PC-3 (cell line): ENCODE measurements at regions not wholly inside any gene's neighbourhood (a gene's known extent, or its start where the extent isn't known, plus 50 kb on each side); places are given as distances from the start of the nearest gene placed in this dataset.

Experiments
- ATAC-seq: fragments of 200-7000 bp; cut with Tn5 transposase; 2 replicates; pipeline ENCODE4 v1.9.1; 2020; ENCODE audit warnings: mild to moderate bottlenecking, moderate library complexity
- BruUV-seq: library from RNA; stranded (reverse); fragments of 400-500 nt; replicated peaks from 2 replicates; lab custom pipeline; 2021; lab: Mats Ljungman, UMichigan
- CTCF ChIA-PET: fragments of 300-600 bp; sonication (Branson Sonifier 250); formaldehyde crosslinking; loops from one replicate; lab custom pipeline; 2022; ENCODE audit warnings: antibody characterized with exemption; lab: Charles Lee
- POLR2A ChIA-PET: fragments of 300-600 bp; sonication (Branson Sonifier 250); formaldehyde crosslinking; loops from one replicate; lab custom pipeline; 2022; ENCODE audit warnings: antibody characterized with exemption; ENCODE audit not compliant: unreplicated experiment; lab: Charles Lee
- DNase-seq: peaks from one replicate; pipeline ENCODE4 v3.0.0-alpha.2; 2015
- H2AFZ ChIP-seq: fragments of 300-600 bp; sonication (generic); 2 replicates; pipeline ENCODE4 v1.6.0; 2016; ENCODE audit warnings: antibody characterized with exemption, low read length
- H3F3A ChIP-seq: fragments of 300-600 bp; sonication (generic); one replicate; pipeline ENCODE4 v1.6.0; 2017; ENCODE audit warnings: antibody characterized with exemption, low read length, control low read depth, mild to moderate bottlenecking; ENCODE audit not compliant: unreplicated experiment
- H3K27ac ChIP-seq: fragments of 300-600 bp; sonication (generic); 2 replicates; pipeline ENCODE4 v1.5.1; 2016; ENCODE audit warnings: mild to moderate bottlenecking, low read length
- H3K27me3 ChIP-seq: fragments of 300-600 bp; sonication (generic); 2 replicates; pipeline ENCODE4 v1.6.1; 2016; ENCODE audit warnings: low read length, mixed read lengths
- H3K36me3 ChIP-seq: fragments of 300-600 bp; sonication (generic); 2 replicates; pipeline ENCODE4 v1.6.1; 2016; ENCODE audit warnings: low read depth, mixed run types, low read length, mixed read lengths
- H3K4me1 ChIP-seq: fragments of 300-600 bp; sonication (generic); 2 replicates; pipeline ENCODE4 v1.5.1; 2016; ENCODE audit warnings: low read length; ENCODE audit not compliant: insufficient read depth
- H3K4me2 ChIP-seq: fragments of 300-600 bp; sonication (generic); 2 replicates; pipeline ENCODE4 v1.6.0; 2016; ENCODE audit warnings: low read length
- H3K4me3 ChIP-seq: fragments of 300-600 bp; sonication (generic); 2 replicates; pipeline ENCODE4 v1.5.1; 2016; ENCODE audit warnings: mild to moderate bottlenecking, low read length, mixed read lengths
- H3K79me2 ChIP-seq: fragments of 300-600 bp; sonication (generic); 2 replicates; pipeline ENCODE4 v1.6.1; 2017; ENCODE audit warnings: low read length, mixed read lengths
- H3K9ac ChIP-seq: fragments of 300-600 bp; sonication (generic); 2 replicates; pipeline ENCODE4 v1.6.0; 2016; ENCODE audit warnings: mild to moderate bottlenecking, low read length
- H3K9me2 ChIP-seq: fragments of 300-600 bp; sonication (generic); replicated peaks from 2 replicates; pipeline ENCODE4 v1.6.1; 2016; ENCODE audit warnings: mixed run types, low read length, mixed read lengths
- H3K9me3 ChIP-seq: fragments of 300-600 bp; sonication (generic); 2 replicates; pipeline ENCODE4 v1.6.1; 2016; ENCODE audit warnings: low read length, mixed read lengths
- H4K20me1 ChIP-seq: fragments of 300-600 bp; sonication (generic); 2 replicates; pipeline ENCODE4 v1.6.1; 2016; ENCODE audit warnings: low read length, mixed read lengths
- CTCF ChIP-seq: fragments of 300-600 bp; sonication (generic); conservative IDR thresholded peaks from 2 replicates; pipeline ENCODE4 v1.5.1; 2017; ENCODE audit warnings: antibody characterized with exemption, low read depth, mild to moderate bottlenecking, low read length
- EZH2 ChIP-seq: fragments of 300-600 bp; sonication (generic); IDR thresholded peaks from one replicate; pipeline ENCODE4 v1.6.1; 2017; ENCODE audit warnings: antibody characterized with exemption, mild to moderate bottlenecking, low read length; ENCODE audit not compliant: unreplicated experiment
- EZH2phosphoT487 ChIP-seq: fragments of 300-600 bp; sonication (generic); IDR thresholded peaks from 2 replicates; pipeline ENCODE4 v1.6.1; 2018; ENCODE audit warnings: mild to moderate bottlenecking, antibody characterized with exemption, low read length, borderline replicate concordance
- intact Hi-C: fragments of 100-400 bp; cut with micrococcal nuclease; formaldehyde crosslinking; loops from 2 replicates; pipeline ENCODE4 v1.9.0; 2023

GRCh38 chr9:96115836-96116235, 186.1 kb downstream of the HSD17B3 start:
- TF ChIP-seq EZH2 (no peak), CTCF (no peak), EZH2phosphoT487 (no peak)
- POLR2A ChIA-PET, result no interaction called here
- CTCF ChIA-PET, result no interaction called here
- Histone ChIP-seq H3K79me2 (no peaks in the 10 kb centered on the region), H3K27ac (no peak overlapping the region), H4K20me1 (no peaks in the 10 kb centered on the region), H3K4me1 (no peaks in the 10 kb centered on the region), H3K27me3 (no peaks in the 10 kb centered on the region), H3F3A (no peaks in the 10 kb centered on the region), H3K36me3 (no peaks in the 10 kb centered on the region), H3K9ac (no peak overlapping the region), H3K9me2 (no peaks in the 10 kb centered on the region), H3K4me3 (no peak overlapping the region), H3K4me2 (no peak overlapping the region), H2AFZ (no peak overlapping the region), H3K9me3 (no peaks in the 10 kb centered on the region)
- no TSS peak for BruUV-seq
- ATAC-seq (no peak), DNase-seq (no peak)
- intact Hi-C loops, result no loop called here

- no peak for DNase-seq
- H3K4me3 ChIP-seq, result no peak overlapping the region
These were observed 188.9 kb downstream of the HSD17B3 start for GRCh38 chr9:96113032-96113431.

More at GRCh38 chr9:96113032-96113431, 188.9 kb downstream of the HSD17B3 start:
- BruUV-seq, result no TSS peak
- no peaks in the 10 kb centered on the region for H3K79me2 ChIP-seq
- H3K9ac ChIP-seq, result no peak overlapping the region
- intact Hi-C loops, result no loop called here
- ChIA-PET CTCF (no interaction called here), POLR2A (no interaction called here)
- no peak overlapping the region for H3K4me2 ChIP-seq
- TF ChIP-seq EZH2phosphoT487 (no peak), EZH2 (no peak), CTCF (no peak)
- no peaks in the 10 kb centered on the region for H3K9me2 ChIP-seq
- H2AFZ ChIP-seq, result no peak overlapping the region
- H3K4me1 ChIP-seq, result no peaks in the 10 kb centered on the region
- no peak overlapping the region for H3K27ac ChIP-seq
- H3K36me3 ChIP-seq, result no peaks in the 10 kb centered on the region
- ATAC-seq, result no peak
- H3K9me3 ChIP-seq, result no peaks in the 10 kb centered on the region
- H3F3A ChIP-seq, result no peaks in the 10 kb centered on the region
- no peaks in the 10 kb centered on the region for H3K27me3 ChIP-seq
- no peaks in the 10 kb centered on the region for H4K20me1 ChIP-seq
